Testis (tissue), 2 donors: ENCODE measurements at regions not wholly inside any gene's neighbourhood (a gene's known extent, or its start where the extent isn't known, plus 50 kb on each side); places are given as distances from the start of the nearest gene placed in this dataset.

Source experiments
- CTCF ChIP-seq, 3 experiments: fragments of 450-650 bp in 2 of 3; fragments of 200-600 bp in 1 of 3; sonication (generic) in 1 of 3; IDR thresholded peaks; one replicate each; pipeline ENCODE4 v1.5.1; 2016 to 2019; ENCODE audit warnings: antibody characterized with exemption in 3 of 3, mild to moderate bottlenecking in 2 of 3, moderate library complexity in 1 of 3
- POLR2A ChIP-seq: fragments of 450-650 bp; IDR thresholded peaks from one replicate; pipeline ENCODE4 v1.6.1; 2017; ENCODE audit warnings: antibody characterized with exemption, mild to moderate bottlenecking, moderate library complexity

GRCh38 chr6:23533311-23533710 is 592.7 kb upstream of the NRSN1 start:
- TF ChIP-seq CTCF (IDR thresholded peaks at IDR 0.05) (no peak), POLR2A (no peak)
